IMR-90 (cell line): ENCODE measurements at regions not wholly inside any gene's neighbourhood (a gene's known extent, or its start where the extent isn't known, plus 50 kb on each side); places are given as distances from the start of the nearest gene placed in this dataset.

Experiments used
- ATAC-seq: fragments of 200-7000 bp; cut with Tn5 transposase; 2 replicates; pipeline ENCODE4 v1.9.1; 2020; ENCODE audit warnings: low read depth, mild to moderate bottlenecking, moderate library complexity
- BruUV-seq: library from RNA; stranded (reverse); fragments of 400-500 nt; replicated peaks from 2 replicates; lab custom pipeline; 2021; lab: Mats Ljungman, UMichigan
- CTCF ChIA-PET: fragments of 300-600 bp; formaldehyde crosslinking; extraction: SDS; loops from one replicate; lab custom pipeline; 2021; ENCODE audit warnings: antibody characterized with exemption; lab: Yijun Ruan, JAX
- POLR2A ChIA-PET: fragments of 300-600 bp; sonication (Branson Sonifier 250); formaldehyde crosslinking; loops from one replicate; lab custom pipeline; 2022; ENCODE audit warnings: antibody characterized with exemption; ENCODE audit not compliant: unreplicated experiment; lab: Charles Lee
- DNase-seq: peaks from one replicate; pipeline ENCODE4 v3.0.0; 2013
- H2AFZ ChIP-seq: replicated peaks from 2 replicates; pipeline ENCODE3; 2013; ENCODE audit warnings: low read length, mild to moderate bottlenecking; ENCODE audit not compliant: poor library complexity
- H2AK5ac ChIP-seq: 2 replicates; pipeline ENCODE4 v1.6.1; 2013; ENCODE audit warnings: low read depth, low read length, inconsistent platforms
- H2AK9ac ChIP-seq: replicated peaks from 2 replicates; pipeline ENCODE3; 2013; ENCODE audit warnings: mild to moderate bottlenecking, low read depth, low read length, moderate library complexity; ENCODE audit not compliant: poor library complexity
- H2BK120ac ChIP-seq: 2 replicates; pipeline ENCODE4 v1.6.1; 2013; ENCODE audit warnings: low read depth, low read length, inconsistent platforms
- H2BK15ac ChIP-seq: 3 replicates; pipeline ENCODE4 v1.6.1; 2013; ENCODE audit warnings: low read depth, low read length, inconsistent platforms
- H2BK20ac ChIP-seq: 2 replicates; pipeline ENCODE4 v1.6.1; 2013; ENCODE audit warnings: low read depth, mild to moderate bottlenecking, inconsistent platforms, low read length, moderate library complexity
- H2BK5ac ChIP-seq: 2 replicates; pipeline ENCODE4 v1.6.1; 2013; ENCODE audit warnings: mild to moderate bottlenecking, low read depth, low read length, inconsistent platforms; ENCODE audit not compliant: poor library complexity, severe bottlenecking
- H3K14ac ChIP-seq: replicated peaks from 2 replicates; pipeline ENCODE4 v1.6.1; 2013; ENCODE audit warnings: low read depth, low read length, inconsistent platforms
- H3K18ac ChIP-seq: 2 replicates; pipeline ENCODE4 v1.6.1; 2013; ENCODE audit warnings: low read depth, low read length, control low read depth
- H3K23ac ChIP-seq: 2 replicates; pipeline ENCODE4 v1.6.1; 2013; ENCODE audit warnings: low read depth, low read length, inconsistent platforms
- H3K27ac ChIP-seq: 2 replicates; pipeline ENCODE4 v1.5.1; 2013; ENCODE audit warnings: mild to moderate bottlenecking, control low read depth, low read length; ENCODE audit not compliant: insufficient read depth
- H3K27me3 ChIP-seq: 2 replicates; pipeline ENCODE4 v1.6.1; 2013; ENCODE audit warnings: low read length; ENCODE audit not compliant: control insufficient read depth, insufficient read depth
- H3K36me3 ChIP-seq: 2 replicates; pipeline ENCODE4 v1.6.1; 2013; ENCODE audit warnings: low read length, mixed read lengths; ENCODE audit not compliant: control insufficient read depth, insufficient read depth
- H3K4ac ChIP-seq: 2 replicates; pipeline ENCODE4 v1.6.1; 2013; ENCODE audit warnings: low read depth, low read length, inconsistent platforms
- H3K4me1 ChIP-seq: 2 replicates; pipeline ENCODE4 v1.6.1; 2013; ENCODE audit warnings: low read length, mixed read lengths; ENCODE audit not compliant: control insufficient read depth, insufficient read depth
- H3K4me2 ChIP-seq: 2 replicates; pipeline ENCODE4 v1.6.1; 2013; ENCODE audit warnings: low read depth, mild to moderate bottlenecking, control low read depth, low read length, moderate library complexity
- H3K4me3 ChIP-seq: 2 replicates; pipeline ENCODE4 v1.5.1; 2013; ENCODE audit warnings: low read depth, mild to moderate bottlenecking, control low read depth, low read length, moderate library complexity; ENCODE audit not compliant: insufficient read depth
- H3K56ac ChIP-seq: 2 replicates; pipeline ENCODE4 v1.6.1; 2013; ENCODE audit warnings: low read length, inconsistent platforms; ENCODE audit not compliant: insufficient read depth; ENCODE audit errors: extremely low read depth
- H3K79me1 ChIP-seq, 2 experiments: 2 replicates each; pipeline ENCODE4 v1.6.1; 2013; ENCODE audit warnings: low read length in 2 of 2, inconsistent platforms in 1 of 2, low read depth in 1 of 2
- H3K9ac ChIP-seq: 2 replicates; pipeline ENCODE4 v1.6.1; 2013; ENCODE audit warnings: low read depth, low read length, control low read depth
- H3K9me1 ChIP-seq: 2 replicates; pipeline ENCODE4 v1.6.1; 2013; ENCODE audit warnings: low read length, inconsistent platforms; ENCODE audit not compliant: insufficient read depth
- H3K9me3 ChIP-seq: 2 replicates; pipeline ENCODE4 v1.6.1; 2013; ENCODE audit warnings: low read length; ENCODE audit not compliant: control insufficient read depth, insufficient read depth
- H4K20me1 ChIP-seq: 2 replicates; pipeline ENCODE4 v1.6.1; 2013; ENCODE audit warnings: low read length, inconsistent platforms; ENCODE audit not compliant: insufficient read depth
- H4K5ac ChIP-seq: 2 replicates; pipeline ENCODE4 v1.6.1; 2013; ENCODE audit warnings: mild to moderate bottlenecking, low read depth, low read length, control low read depth
- H4K8ac ChIP-seq, 2 experiments: 2 replicates each; pipeline ENCODE4 v1.6.1; 2013; ENCODE audit warnings: low read depth in 2 of 2, low read length in 2 of 2, control low read depth in 1 of 2, inconsistent platforms in 1 of 2
- H4K91ac ChIP-seq: 2 replicates; pipeline ENCODE4 v1.6.1; 2013; ENCODE audit warnings: low read depth, low read length, inconsistent platforms; ENCODE audit not compliant: insufficient read depth
- CEBPB ChIP-seq: IDR thresholded peaks from 2 replicates; pipeline ENCODE4 v1.6.1; 2012; ENCODE audit warnings: low read depth, low read length, improper control_type of control experiment
- CTCF ChIP-seq: conservative IDR thresholded peaks from 2 replicates; pipeline ENCODE4 v1.5.1; 2012; ENCODE audit warnings: mild to moderate bottlenecking, low read depth, low read length, improper control_type of control experiment
- ELK1 ChIP-seq: fragments of 150-350 bp; IDR thresholded peaks from 2 replicates; pipeline ENCODE4 v1.6.1; 2016; ENCODE audit warnings: low read depth, mild to moderate bottlenecking, low read length, moderate library complexity, borderline replicate concordance
- MXI1 ChIP-seq: IDR thresholded peaks from 2 replicates; pipeline ENCODE4 v1.6.1; 2012; ENCODE audit warnings: low read depth, mild to moderate bottlenecking, low read length, moderate library complexity, borderline replicate concordance
- NFE2L2 ChIP-seq: fragments of 150-350 bp; IDR thresholded peaks from 2 replicates; pipeline ENCODE4 v1.6.1; 2016; ENCODE audit warnings: low read depth, mild to moderate bottlenecking, low read length
- RAD21 ChIP-seq: IDR thresholded peaks from 2 replicates; pipeline ENCODE4 v1.6.1; 2012; ENCODE audit warnings: low read length, improper control_type of control experiment
- RCOR1 ChIP-seq: IDR thresholded peaks from 2 replicates; pipeline ENCODE4 v1.6.1; 2012; ENCODE audit warnings: mild to moderate bottlenecking, low read length, improper control_type of control experiment; ENCODE audit not compliant: insufficient replicate concordance
- RFX5 ChIP-seq: IDR thresholded peaks from 2 replicates; pipeline ENCODE4 v1.8.0; 2012; ENCODE audit warnings: low read depth, mild to moderate bottlenecking, low read length, moderate library complexity
- USF2 ChIP-seq: fragments of 150-350 bp; IDR thresholded peaks from 2 replicates; pipeline ENCODE4 v1.6.1; 2017; ENCODE audit warnings: mild to moderate bottlenecking, antibody characterized with exemption, low read length, low read depth
- dilution Hi-C: fragments of 300-500 bp; cut with HindIII; formaldehyde crosslinking; loops from one replicate; pipeline ENCODE4 v1.14.3; 2018; ENCODE audit warnings: low sequenced_read_pairs; ENCODE audit not compliant: unreplicated experiment
- in situ Hi-C: fragments of 300-500 bp; cut with MboI; formaldehyde crosslinking; loops from 3 replicates; pipeline ENCODE4 v1.14.3; 2019; ENCODE audit warnings: low sequenced_read_pairs, inconsistent platforms, mixed read lengths
- intact Hi-C: fragments of 100-400 bp; cut with micrococcal nuclease; formaldehyde crosslinking; loops from 2 replicates; pipeline ENCODE4 v1.10.0; 2022

- ChIA-PET POLR2A (no interaction called here), CTCF (no interaction called here)
- ATAC-seq = no peak
- H3K79me1 ChIP-seq = no peaks in the 10 kb centered on the region
- no peaks in the 10 kb centered on the region for H3K9me3 ChIP-seq
- H3K9me1 ChIP-seq = no peaks in the 10 kb centered on the region
- no peak overlapping the region for H3K14ac ChIP-seq
- H4K20me1 ChIP-seq = no peaks in the 10 kb centered on the region
- no peak overlapping the region for H3K9ac ChIP-seq
- in situ Hi-C loops = no loop called here
- no peak overlapping the region for H3K27ac ChIP-seq
- H2BK20ac ChIP-seq = no peak overlapping the region
- no peak overlapping the region for H3K4me3 ChIP-seq
- no peak overlapping the region for H2AK5ac ChIP-seq
- TF ChIP-seq MXI1 (no peak), NFE2L2 (no peak), CTCF (no peak), USF2 (no peak), RCOR1 (no peak), RAD21 (no peak), RFX5 (no peak), ELK1 (no peak), CEBPB (no peak)
- no peak overlapping the region for H2BK120ac ChIP-seq
- H2AFZ ChIP-seq = no peak overlapping the region
- H4K91ac ChIP-seq = no peak overlapping the region
- H2BK5ac ChIP-seq = no peak overlapping the region
- no peaks in the 10 kb centered on the region for H3K4me1 ChIP-seq
- H3K4me2 ChIP-seq = no peak overlapping the region
- H3K36me3 ChIP-seq = no peaks in the 10 kb centered on the region
- H3K56ac ChIP-seq = no peak overlapping the region
- H3K27me3 ChIP-seq = no peaks in the 10 kb centered on the region
- dilution Hi-C loops = no loop called here
- no peak overlapping the region for H2BK15ac ChIP-seq
- no peak overlapping the region for H3K4ac ChIP-seq
- H2AK9ac ChIP-seq = no peak overlapping the region
- no peak overlapping the region for H4K5ac ChIP-seq
- no TSS peak for BruUV-seq
- intact Hi-C loops = no loop called here
- H4K8ac ChIP-seq = no peak overlapping the region
- H3K23ac ChIP-seq = no peak overlapping the region
- no peak overlapping the region for H3K18ac ChIP-seq
- no peak for DNase-seq
These were observed 971.4 kb upstream of the WWC1 start for GRCh38 chr5:167320019-167320418.
